Spleen (tissue), 7 donors: ENCODE measurements at regions not wholly inside any gene's neighbourhood (a gene's known extent, or its start where the extent isn't known, plus 50 kb on each side); places are given as distances from the start of the nearest gene placed in this dataset.

Experiments used
- CTCF ChIP-seq, 11 experiments: fragments of 200-600 bp in 7 of 11; fragments of 450-650 bp in 4 of 11; sonication (generic) in 4 of 11; IDR thresholded peaks in 8 of 11; conservative IDR thresholded peaks in 3 of 11; 1 replicate in 7 of 11; 2 replicates in 4 of 11; pipeline versions ENCODE4 v1.4.0 to v1.8.0; 2016 to 2021; ENCODE audit warnings: antibody characterized with exemption in 11 of 11, inconsistent platforms in 4 of 11, mild to moderate bottlenecking in 1 of 11
- POLR2A ChIP-seq, 3 donors: fragments of 450-650 bp; IDR thresholded peaks; one replicate each; pipeline ENCODE4 v1.5.1; 2017; ENCODE audit warnings: antibody characterized with exemption in 3 of 3, mild to moderate bottlenecking in 1 of 3
- POLR2AphosphoS5 ChIP-seq, 3 donors: sonication (generic); formaldehyde crosslinking; IDR thresholded peaks; one replicate each; pipeline ENCODE4 v1.5.1; 2017; ENCODE audit warnings: antibody characterized with exemption in 3 of 3
- donor health status: DM: no; HTN: no; CAD: no; lungs with moderate emphysema.
- donor health status: DM: no; HTN: no; CAD: no.
- donor health status: DM: no; HTN: no; CAD: no.

- TF ChIP-seq CTCF (IDR thresholded peaks at IDR 0.05 in 8 of 11, conservative IDR thresholded peaks at IDR 0.05 in 3 of 11), result no peak
- TF ChIP-seq POLR2A (IDR thresholded peaks at IDR 0.05), result no peak
- no peak for TF ChIP-seq POLR2AphosphoS5 (IDR thresholded peaks at IDR 0.05)
Observed at GRCh38 chr6:170462366-170463020, 90.6 kb downstream of the PSMB1 start.
